DND-41 (cell line): ENCODE measurements at regions not wholly inside any gene's neighbourhood (a gene's known extent, or its start where the extent isn't known, plus 50 kb on each side); places are given as distances from the start of the nearest gene placed in this dataset.

Experiments used
- EZH2 ChIP-seq: IDR thresholded peaks from 3 replicates; pipeline ENCODE4 v1.6.1; 2012; ENCODE audit warnings: borderline replicate concordance, low read depth, mild to moderate bottlenecking, moderate library complexity, low read length, inconsistent platforms; ENCODE audit not compliant: severe bottlenecking
- TF ChIP-seq, protein P1 (sequence below): IDR thresholded peaks from 2 replicates; pipeline ENCODE4 v1.5.1; 2012; ENCODE audit warnings: borderline replicate concordance, low read length, moderate library complexity, mild to moderate bottlenecking; ENCODE audit not compliant: poor library complexity, severe bottlenecking; ENCODE audit errors: extremely low read depth

DNA sequence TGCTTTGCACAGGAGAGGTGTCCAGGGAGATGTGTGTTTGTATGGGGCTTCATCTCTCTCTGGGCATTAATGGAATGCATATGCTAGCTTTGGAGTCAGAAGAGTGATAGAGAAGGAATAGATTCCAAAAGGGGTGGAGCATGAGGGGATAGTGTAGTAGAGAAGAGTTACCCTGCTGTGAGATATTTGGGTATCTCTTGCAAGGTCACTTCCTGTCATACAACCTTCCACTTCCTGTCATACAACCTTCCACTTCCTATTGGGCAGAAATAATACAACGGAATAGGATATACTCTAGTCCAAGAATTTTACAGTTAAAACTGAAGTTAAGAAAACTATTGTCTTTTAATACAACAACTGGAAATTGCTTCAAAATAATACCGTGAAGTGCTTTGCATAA lies 351.8 kb upstream of the FMN2 start:
- TF ChIP-seq, protein P1, sequence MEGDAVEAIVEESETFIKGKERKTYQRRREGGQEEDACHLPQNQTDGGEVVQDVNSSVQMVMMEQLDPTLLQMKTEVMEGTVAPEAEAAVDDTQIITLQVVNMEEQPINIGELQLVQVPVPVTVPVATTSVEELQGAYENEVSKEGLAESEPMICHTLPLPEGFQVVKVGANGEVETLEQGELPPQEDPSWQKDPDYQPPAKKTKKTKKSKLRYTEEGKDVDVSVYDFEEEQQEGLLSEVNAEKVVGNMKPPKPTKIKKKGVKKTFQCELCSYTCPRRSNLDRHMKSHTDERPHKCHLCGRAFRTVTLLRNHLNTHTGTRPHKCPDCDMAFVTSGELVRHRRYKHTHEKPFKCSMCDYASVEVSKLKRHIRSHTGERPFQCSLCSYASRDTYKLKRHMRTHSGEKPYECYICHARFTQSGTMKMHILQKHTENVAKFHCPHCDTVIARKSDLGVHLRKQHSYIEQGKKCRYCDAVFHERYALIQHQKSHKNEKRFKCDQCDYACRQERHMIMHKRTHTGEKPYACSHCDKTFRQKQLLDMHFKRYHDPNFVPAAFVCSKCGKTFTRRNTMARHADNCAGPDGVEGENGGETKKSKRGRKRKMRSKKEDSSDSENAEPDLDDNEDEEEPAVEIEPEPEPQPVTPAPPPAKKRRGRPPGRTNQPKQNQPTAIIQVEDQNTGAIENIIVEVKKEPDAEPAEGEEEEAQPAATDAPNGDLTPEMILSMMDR: no peak
- no peak for TF ChIP-seq EZH2
